ENCODE measurements at regions not wholly inside any gene's neighbourhood (a gene's known extent, or its start where the extent isn't known, plus 50 kb on each side); places are given as distances from the start of the nearest gene placed in this dataset.

DNA sequence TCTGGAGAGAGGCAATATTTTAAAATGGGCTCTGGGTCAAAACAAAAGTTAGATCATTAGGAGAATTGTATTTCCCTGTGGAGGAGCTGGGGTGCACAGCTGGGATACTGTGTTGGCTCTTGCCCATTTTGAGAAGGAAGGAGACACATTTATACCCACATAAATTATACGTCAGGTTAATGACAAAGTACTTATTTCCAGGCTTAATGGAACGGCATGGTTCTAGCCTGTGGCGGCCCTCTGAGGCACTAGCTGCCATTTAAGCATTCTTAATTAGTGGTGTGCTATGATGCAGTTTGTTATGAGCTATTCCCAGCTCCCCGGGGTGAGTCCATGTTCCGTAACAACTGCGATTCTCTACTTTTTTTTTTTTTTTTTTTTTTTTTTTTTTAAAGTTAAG lies 193.5 kb downstream of the SEC23IP start:
- intact Hi-C loops (cut with micrococcal nuclease) (no loop called here), in situ Hi-C loops (cut with MboI) (no loop called here)
- Histone ChIP-seq H3K79me2 (ENCODE audit: control insufficient read depth, insufficient read depth, low read length) (no peaks in the 10 kb centered on the region), H3K4me3 (no peak overlapping the region), H3K9ac (ENCODE audit: insufficient read depth in 1 of 2, low read depth in 2 of 2, low read length in 2 of 2) (no peak overlapping the region), H3K27me3 (ENCODE audit: control insufficient read depth in 2 of 2, insufficient read depth in 2 of 2, low read length in 2 of 2) (peaks cover 0 to 5% of the 10 kb centered on the region in 2 experiments; a peak in 1 of 5 replicates), H3K9me3 (replicated peaks; ENCODE audit: control insufficient read depth, insufficient read depth, low read depth, low read length) (no peaks in the 10 kb centered on the region), H3K36me3 (ENCODE audit: control insufficient read depth, insufficient read depth, low read length) (no peaks in the 10 kb centered on the region), H4K20me1 (replicated peaks; ENCODE audit: control insufficient read depth, insufficient read depth, low read length) (no peaks in the 10 kb centered on the region), H3K9me1 (ENCODE audit: control insufficient read depth, insufficient read depth, low read length) (no peaks in the 10 kb centered on the region), H3K27ac (ENCODE audit: extremely low read depth, low read depth, low read length) (no peak overlapping the region), H2AFZ (ENCODE audit: low read depth, low read length) (no peak overlapping the region), H3K4me1 (replicated peaks in 1 of 2; ENCODE audit: control insufficient read depth in 2 of 2, insufficient read depth in 2 of 2, low read length in 2 of 2) (no peaks in the 10 kb centered on the region), H3K4me2 (ENCODE audit: insufficient read depth, low read length) (no peak overlapping the region)
- WGBS (ENCODE audit: insufficient coverage, low coverage, missing lambda C conversion rate) = 6% methylated on average over 3 of the region's 6 CpGs
- BruUV-seq (replicated peaks) = no TSS peak
- CTCF ChIA-PET (ENCODE audit: low intra/inter-chr PET ratio) = no interaction called here
- no peak for FAIRE-seq
- ATAC-seq = no peak
- no peak for DNase-seq (ENCODE audit: extremely low read depth in 1 of 4, low spot score in 3 of 4)
- no peak for TF ChIP-seq HMG20A (CRISPR knock-in tag; conservative IDR thresholded peaks at IDR 0.05)
- TF ChIP-seq SMARCC2 (IDR thresholded peaks at IDR 0.05; ENCODE audit: low read depth) = no peak
- no peak for TF ChIP-seq CEBPB (tag; IDR thresholded peaks at IDR 0.05)
- no peak for TF ChIP-seq HDAC8 (tag; IDR thresholded peaks at IDR 0.05)
- TF ChIP-seq, protein P1, sequence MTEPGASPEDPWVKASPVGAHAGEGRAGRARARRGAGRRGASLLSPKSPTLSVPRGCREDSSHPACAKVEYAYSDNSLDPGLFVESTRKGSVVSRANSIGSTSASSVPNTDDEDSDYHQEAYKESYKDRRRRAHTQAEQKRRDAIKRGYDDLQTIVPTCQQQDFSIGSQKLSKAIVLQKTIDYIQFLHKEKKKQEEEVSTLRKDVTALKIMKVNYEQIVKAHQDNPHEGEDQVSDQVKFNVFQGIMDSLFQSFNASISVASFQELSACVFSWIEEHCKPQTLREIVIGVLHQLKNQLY (CRISPR knock-in tag; conservative IDR thresholded peaks at IDR 0.05) = no peak
- POLR2A ChIA-PET = no interaction called here

DNA sequence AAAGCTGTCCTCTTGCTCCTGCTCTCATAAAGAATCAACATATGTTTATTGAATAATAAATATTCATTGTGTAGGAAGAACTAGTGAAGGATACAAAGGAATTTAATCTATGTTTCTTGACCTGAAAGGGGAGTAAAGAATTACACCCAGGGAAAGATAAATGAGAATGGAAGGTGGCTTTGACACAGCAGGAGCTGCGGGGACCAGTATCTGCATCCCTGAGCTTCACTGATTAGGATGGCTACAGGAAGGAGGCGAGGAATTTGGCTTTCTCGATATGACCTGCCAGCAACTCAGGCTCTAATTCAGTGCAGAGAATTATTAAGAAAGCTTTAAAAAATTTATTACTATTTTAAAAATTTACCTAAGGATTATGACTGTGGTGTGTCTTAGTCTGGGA lies 194.6 kb downstream of the SEC23IP start:
- POLR2A ChIA-PET = interaction anchor here (0.6 kb wide), 1 partner anchor 114 kb away, joined by 3 read pairs; no protein-coding TSS in a partner anchor
- no peak for FAIRE-seq
- BruUV-seq (replicated peaks) = no TSS peak
- Histone ChIP-seq H2AFZ (ENCODE audit: low read depth, low read length) (no peak overlapping the region), H3K4me3 (no peak overlapping the region), H3K9me1 (ENCODE audit: control insufficient read depth, insufficient read depth, low read length) (no peaks in the 10 kb centered on the region), H3K4me1 (replicated peaks in 1 of 2; ENCODE audit: control insufficient read depth in 2 of 2, insufficient read depth in 2 of 2, low read length in 2 of 2) (no peaks in the 10 kb centered on the region), H3K79me2 (ENCODE audit: control insufficient read depth, insufficient read depth, low read length) (no peaks in the 10 kb centered on the region), H4K20me1 (replicated peaks; ENCODE audit: control insufficient read depth, insufficient read depth, low read length) (no peaks in the 10 kb centered on the region), H3K9me3 (replicated peaks; ENCODE audit: control insufficient read depth, insufficient read depth, low read depth, low read length) (no peaks in the 10 kb centered on the region), H3K9ac (ENCODE audit: insufficient read depth in 1 of 2, low read depth in 2 of 2, low read length in 2 of 2) (no peak overlapping the region), H3K36me3 (ENCODE audit: control insufficient read depth, insufficient read depth, low read length) (no peaks in the 10 kb centered on the region), H3K27ac (ENCODE audit: extremely low read depth, low read depth, low read length) (no peak overlapping the region), H3K27me3 (ENCODE audit: control insufficient read depth in 2 of 2, insufficient read depth in 2 of 2, low read length in 2 of 2) (peaks cover 0 to 5% of the 10 kb centered on the region in 2 experiments; a peak in 1 of 5 replicates), H3K4me2 (ENCODE audit: insufficient read depth, low read length) (no peak overlapping the region)
- 0% methylated on average over 3 of the region's 3 CpGs for WGBS (ENCODE audit: insufficient coverage, low coverage, missing lambda C conversion rate)
- CTCF ChIA-PET (ENCODE audit: low intra/inter-chr PET ratio) = no interaction called here
- in situ Hi-C loops (cut with MboI) = no loop called here
- no peak for ATAC-seq
- intact Hi-C loops (cut with micrococcal nuclease) = no loop called here
- no peak for DNase-seq (ENCODE audit: extremely low read depth in 1 of 4, low spot score in 3 of 4)
- no peak for TF ChIP-seq PML (IDR thresholded peaks at IDR 0.05; ENCODE audit: low read length)
- TF ChIP-seq, protein P2, sequence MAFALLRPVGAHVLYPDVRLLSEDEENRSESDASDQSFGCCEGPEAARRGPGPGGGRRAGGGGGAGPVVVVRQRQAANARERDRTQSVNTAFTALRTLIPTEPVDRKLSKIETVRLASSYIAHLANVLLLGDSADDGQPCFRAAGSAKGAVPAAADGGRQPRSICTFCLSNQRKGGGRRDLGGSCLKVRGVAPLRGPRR (CRISPR knock-in tag; IDR thresholded peaks at IDR 0.05) = no peak
- TF ChIP-seq, protein P3, sequence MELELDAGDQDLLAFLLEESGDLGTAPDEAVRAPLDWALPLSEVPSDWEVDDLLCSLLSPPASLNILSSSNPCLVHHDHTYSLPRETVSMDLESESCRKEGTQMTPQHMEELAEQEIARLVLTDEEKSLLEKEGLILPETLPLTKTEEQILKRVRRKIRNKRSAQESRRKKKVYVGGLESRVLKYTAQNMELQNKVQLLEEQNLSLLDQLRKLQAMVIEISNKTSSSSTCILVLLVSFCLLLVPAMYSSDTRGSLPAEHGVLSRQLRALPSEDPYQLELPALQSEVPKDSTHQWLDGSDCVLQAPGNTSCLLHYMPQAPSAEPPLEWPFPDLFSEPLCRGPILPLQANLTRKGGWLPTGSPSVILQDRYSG (tag; conservative IDR thresholded peaks at IDR 0.05; ENCODE audit: low read depth) = no peak
- TF ChIP-seq, protein P4, sequence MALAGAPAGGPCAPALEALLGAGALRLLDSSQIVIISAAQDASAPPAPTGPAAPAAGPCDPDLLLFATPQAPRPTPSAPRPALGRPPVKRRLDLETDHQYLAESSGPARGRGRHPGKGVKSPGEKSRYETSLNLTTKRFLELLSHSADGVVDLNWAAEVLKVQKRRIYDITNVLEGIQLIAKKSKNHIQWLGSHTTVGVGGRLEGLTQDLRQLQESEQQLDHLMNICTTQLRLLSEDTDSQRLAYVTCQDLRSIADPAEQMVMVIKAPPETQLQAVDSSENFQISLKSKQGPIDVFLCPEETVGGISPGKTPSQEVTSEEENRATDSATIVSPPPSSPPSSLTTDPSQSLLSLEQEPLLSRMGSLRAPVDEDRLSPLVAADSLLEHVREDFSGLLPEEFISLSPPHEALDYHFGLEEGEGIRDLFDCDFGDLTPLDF (CRISPR knock-in tag; IDR thresholded peaks at IDR 0.05) = no peak
- TF ChIP-seq, protein P5, sequence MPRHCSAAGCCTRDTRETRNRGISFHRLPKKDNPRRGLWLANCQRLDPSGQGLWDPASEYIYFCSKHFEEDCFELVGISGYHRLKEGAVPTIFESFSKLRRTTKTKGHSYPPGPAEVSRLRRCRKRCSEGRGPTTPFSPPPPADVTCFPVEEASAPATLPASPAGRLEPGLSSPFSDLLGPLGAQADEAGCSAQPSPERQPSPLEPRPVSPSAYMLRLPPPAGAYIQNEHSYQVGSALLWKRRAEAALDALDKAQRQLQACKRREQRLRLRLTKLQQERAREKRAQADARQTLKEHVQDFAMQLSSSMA (CRISPR knock-in tag; IDR thresholded peaks at IDR 0.05) = no peak
- no peak for TF ChIP-seq TCF7L2 (IDR thresholded peaks at IDR 0.05; ENCODE audit: low read depth, low read length)
- TF ChIP-seq ILF3 (IDR thresholded peaks at IDR 0.05; ENCODE audit: borderline replicate concordance) = no peak
- no peak for TF ChIP-seq SLC30A9 (CRISPR knock-in tag; IDR thresholded peaks at IDR 0.05)
